ENCODE measurements at regions not wholly inside any gene's neighbourhood (a gene's known extent, or its start where the extent isn't known, plus 50 kb on each side); places are given as distances from the start of the nearest gene placed in this dataset.

- Mint-ChIP-seq H3K27ac (ENCODE audit: unreplicated experiment) (no peak overlapping the region), H3K27me3 (ENCODE audit: low read depth, unreplicated experiment) (peaks cover 4% of the 10 kb centered on the region), H3K9me3 (ENCODE audit: unreplicated experiment) (no peaks in the 10 kb centered on the region), H3K4me1 (ENCODE audit: low read depth, unreplicated experiment) (peaks cover 11% of the 10 kb centered on the region), H3K4me3 (ENCODE audit: unreplicated experiment) (no peak overlapping the region), H3K36me3 (ENCODE audit: low read depth, unreplicated experiment) (no peaks in the 10 kb centered on the region)
- no peaks in the 10 kb centered on the region for H3K79me2 ChIP-seq (ENCODE audit: insufficient read depth, low read length)
- H3K27me3 ChIP-seq (ENCODE audit: insufficient read depth, low read length), result no peaks in the 10 kb centered on the region
- peak overlapping the region; percentile 46 for H3K9ac ChIP-seq (ENCODE audit: low read length)
- peak overlapping the region; percentile 49 for H3K4me3 ChIP-seq (ENCODE audit: insufficient read depth, low read depth, low read length)
- H4K20me1 ChIP-seq (ENCODE audit: insufficient read depth, low read length), result no peaks in the 10 kb centered on the region
- DNase-seq (ENCODE audit: low read depth), result peak; percentile 92
- H3K4me2 ChIP-seq (ENCODE audit: low read length), result peak overlapping the region; percentile 78
- no peak for TF ChIP-seq CTCF (IDR thresholded peaks at IDR 0.05; ENCODE audit: insufficient read depth, low read depth, low read length)
- no peak for TF ChIP-seq EZH2 (IDR thresholded peaks at IDR 0.05; ENCODE audit: insufficient read depth, low read length)
- peak overlapping the region; percentile 52 for H2AFZ ChIP-seq (ENCODE audit: low read depth, low read length)
- peak; percentile 99 for FAIRE-seq
- peaks cover 15% of the 10 kb centered on the region for H3K4me1 ChIP-seq (ENCODE audit: insufficient read depth, low read length)
- H3K27ac ChIP-seq (ENCODE audit: low read depth, low read length), result peak overlapping the region; percentile 78
- no peaks in the 10 kb centered on the region for H3K9me3 ChIP-seq (ENCODE audit: insufficient read depth, low read depth, low read length)
- H3K36me3 ChIP-seq (ENCODE audit: insufficient read depth, low read length), result no peaks in the 10 kb centered on the region
Observed at GRCh38 chr18:76565238-76566173, 70.5 kb upstream of the ZNF516 start.

- Histone ChIP-seq H3K9ac (ENCODE audit: low read length) (peak overlapping the region; percentile 46), H3K4me1 (ENCODE audit: insufficient read depth, low read length) (peaks cover 15% of the 10 kb centered on the region), H3K27ac (ENCODE audit: low read depth, low read length) (peak overlapping the region; percentile 78), H3K9me3 (ENCODE audit: insufficient read depth, low read depth, low read length) (no peaks in the 10 kb centered on the region), H2AFZ (ENCODE audit: low read depth, low read length) (peak overlapping the region; percentile 52), H3K79me2 (ENCODE audit: insufficient read depth, low read length) (no peaks in the 10 kb centered on the region), H4K20me1 (ENCODE audit: insufficient read depth, low read length) (no peaks in the 10 kb centered on the region), H3K27me3 (ENCODE audit: insufficient read depth, low read length) (no peaks in the 10 kb centered on the region), H3K4me2 (ENCODE audit: low read length) (peak overlapping the region; percentile 78), H3K36me3 (ENCODE audit: insufficient read depth, low read length) (no peaks in the 10 kb centered on the region), H3K4me3 (ENCODE audit: insufficient read depth, low read depth, low read length) (peak overlapping the region; percentile 49)
- Mint-ChIP-seq H3K36me3 (ENCODE audit: low read depth, unreplicated experiment) (no peaks in the 10 kb centered on the region), H3K27ac (ENCODE audit: unreplicated experiment) (peak overlapping the region; percentile 21), H3K4me1 (ENCODE audit: low read depth, unreplicated experiment) (peaks cover 11% of the 10 kb centered on the region), H3K9me3 (ENCODE audit: unreplicated experiment) (no peaks in the 10 kb centered on the region), H3K4me3 (ENCODE audit: unreplicated experiment) (no peak overlapping the region), H3K27me3 (ENCODE audit: low read depth, unreplicated experiment) (peaks cover 4% of the 10 kb centered on the region)
- DNase-seq (ENCODE audit: low read depth) (no peak), FAIRE-seq (no peak)
- TF ChIP-seq EZH2 (IDR thresholded peaks at IDR 0.05; ENCODE audit: insufficient read depth, low read length), result no peak
- TF ChIP-seq CTCF (IDR thresholded peaks at IDR 0.05; ENCODE audit: insufficient read depth, low read depth, low read length), result no peak
Observed at GRCh38 chr18:76564655-76565237, 69.7 kb upstream of the ZNF516 start.

Data from astrocyte (in vitro differentiated cells and primary cell).